HuH-7 (cell line): ENCODE measurements at regions not wholly inside any gene's neighbourhood (a gene's known extent, or its start where the extent isn't known, plus 50 kb on each side); places are given as distances from the start of the nearest gene placed in this dataset.
"Not testable (repeated sequence)": the region's sequence is repeated elsewhere in the genome, so short reads cannot be mapped to it uniquely, and the experiment has no call there.

Experiments used
- DNase-seq: peaks from one replicate; pipeline ENCODE4 v3.0.0; 2011; ENCODE audit warnings: low spot score

GRCh38 chr2:53206226-53206625 is 561.4 kb upstream of the CHAC2 start:
- not testable (repeated sequence) for DNase-seq

GRCh38 chr2:53202063-53202462 is 565.5 kb upstream of the CHAC2 start:
- no peak for DNase-seq

GRCh38 chr2:53200072-53200471 is 567.5 kb upstream of the CHAC2 start:
- DNase-seq: no peak

DNA sequence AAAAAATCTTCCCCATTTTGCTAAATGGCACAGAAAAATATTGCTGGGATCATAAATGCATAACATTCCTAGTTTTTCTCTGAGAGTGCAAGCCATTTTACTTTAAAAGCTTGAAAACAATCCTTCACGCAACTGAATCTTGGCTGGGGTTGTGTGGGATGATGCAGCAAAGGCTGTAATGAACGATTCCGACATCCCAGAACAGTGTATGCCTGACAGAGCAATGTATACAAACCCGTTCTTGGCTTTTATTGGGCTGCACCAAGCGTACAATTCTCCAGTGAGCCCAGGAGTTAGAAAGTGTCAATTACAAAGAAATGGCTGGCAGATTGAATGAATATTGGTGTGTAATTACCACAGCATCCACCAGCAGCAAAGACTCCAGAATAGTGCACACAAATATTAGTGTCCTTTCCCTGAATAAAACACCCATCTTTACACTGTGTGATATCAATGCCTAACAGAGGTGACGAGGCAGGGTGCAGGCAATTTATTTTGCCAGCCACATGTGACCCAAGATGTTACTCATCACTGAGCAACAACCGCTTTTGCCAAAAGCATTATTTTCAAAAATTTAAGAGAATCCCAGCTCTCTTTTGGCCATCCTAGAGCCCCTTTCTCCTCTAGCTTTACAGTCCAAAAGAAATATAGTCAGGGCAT is 578.6 kb upstream of the CHAC2 start:
- DNase-seq: no peak

GRCh38 chr2:53183581-53183980 is 584.0 kb upstream of the CHAC2 start:
- DNase-seq: no peak

DNA sequence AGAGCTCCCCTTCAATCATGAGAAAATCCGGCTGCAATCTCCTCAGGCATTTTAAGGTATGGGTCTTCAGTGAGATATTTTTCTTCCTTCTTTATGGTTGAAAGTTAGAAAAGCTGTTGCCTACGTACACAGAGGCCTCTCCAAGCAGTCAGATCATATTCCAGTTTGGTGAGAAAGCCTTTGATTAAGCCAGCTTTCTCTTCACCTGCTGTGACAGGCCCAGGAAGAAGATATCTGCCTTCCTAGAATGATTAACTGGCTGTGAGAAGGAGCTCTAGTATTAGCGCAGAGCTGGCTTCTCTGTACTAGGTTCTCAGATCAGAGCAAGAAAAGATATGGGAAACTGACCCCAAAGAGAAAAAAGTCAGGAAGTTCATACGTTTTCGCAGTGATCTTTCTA is 585.0 kb upstream of the CHAC2 start:
- no peak for DNase-seq

DNA sequence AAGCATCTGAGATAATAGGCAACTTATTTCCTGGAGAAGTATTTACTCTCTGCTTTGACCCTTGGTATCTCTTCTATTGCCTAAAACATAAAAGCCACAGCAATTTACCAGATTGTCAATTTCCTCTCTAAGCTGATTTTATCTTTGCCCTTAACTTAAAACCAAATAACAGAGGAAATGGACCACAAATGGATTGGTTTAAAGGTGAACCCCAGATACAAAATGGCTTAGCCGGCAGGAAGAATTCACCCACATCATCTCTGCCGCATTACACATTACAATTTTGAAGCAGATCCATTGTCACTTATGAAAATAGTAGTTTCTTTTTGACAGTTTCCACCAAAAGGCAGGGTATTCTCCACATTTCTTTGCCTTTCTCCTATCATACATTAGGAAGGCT is 585.8 kb upstream of the CHAC2 start:
- DNase-seq: no peak

GRCh38 chr2:53177327-53177726 is 590.3 kb upstream of the CHAC2 start:
- no peak for DNase-seq

- no peak for DNase-seq
These were observed 593.1 kb upstream of the CHAC2 start for GRCh38 chr2:53174539-53174938.

- no peak for DNase-seq
These were observed 593.7 kb upstream of the CHAC2 start for GRCh38 chr2:53173698-53174455.

GRCh38 chr2:53173091-53173490 is 594.5 kb upstream of the CHAC2 start:
- no peak for DNase-seq

DNA sequence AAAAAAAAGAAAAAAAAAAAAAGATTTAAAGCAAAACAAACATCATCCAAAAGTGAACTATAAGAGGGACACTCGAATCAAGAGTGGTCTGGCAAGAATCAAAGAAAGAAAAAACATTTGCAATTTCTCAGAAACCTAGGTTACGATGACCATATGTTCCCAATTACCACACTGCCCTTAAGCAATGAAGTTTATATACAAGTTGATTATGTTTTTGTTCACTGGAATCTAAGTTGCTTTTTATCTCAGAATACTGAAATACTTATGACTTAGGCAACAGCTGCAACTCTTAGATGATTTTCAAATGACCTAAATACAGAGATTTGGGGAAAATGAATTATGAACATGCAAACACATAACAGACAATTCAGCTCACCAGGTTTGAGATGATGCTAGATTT is 597.1 kb upstream of the CHAC2 start:
- no peak for DNase-seq

- no peak for DNase-seq
These were observed 600.4 kb upstream of the CHAC2 start for GRCh38 chr2:53167227-53167626.

- DNase-seq: no peak
These were observed 617.5 kb upstream of the CHAC2 start for GRCh38 chr2:53150146-53150545.

DNA sequence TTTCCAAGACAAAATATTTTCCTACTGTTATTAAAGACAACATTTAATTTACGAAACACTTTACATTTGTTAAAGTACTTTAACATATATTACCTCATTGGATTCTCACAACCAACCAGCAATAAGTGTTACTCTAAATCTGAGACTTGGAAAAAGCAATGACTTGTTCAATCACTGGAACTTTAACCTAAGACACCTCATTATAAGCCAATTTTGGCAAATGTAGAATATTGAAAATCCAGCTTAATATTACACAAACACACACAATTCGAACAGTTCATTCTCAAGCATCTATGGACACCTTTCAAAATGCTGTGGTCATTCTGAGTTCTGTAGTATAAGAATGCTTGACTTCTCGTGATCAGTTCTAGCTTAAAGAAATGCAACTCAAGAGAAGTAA is 619.4 kb upstream of the CHAC2 start:
- no peak for DNase-seq

- DNase-seq: no peak
These were observed 636.2 kb upstream of the CHAC2 start for GRCh38 chr2:53131416-53131815.

DNA sequence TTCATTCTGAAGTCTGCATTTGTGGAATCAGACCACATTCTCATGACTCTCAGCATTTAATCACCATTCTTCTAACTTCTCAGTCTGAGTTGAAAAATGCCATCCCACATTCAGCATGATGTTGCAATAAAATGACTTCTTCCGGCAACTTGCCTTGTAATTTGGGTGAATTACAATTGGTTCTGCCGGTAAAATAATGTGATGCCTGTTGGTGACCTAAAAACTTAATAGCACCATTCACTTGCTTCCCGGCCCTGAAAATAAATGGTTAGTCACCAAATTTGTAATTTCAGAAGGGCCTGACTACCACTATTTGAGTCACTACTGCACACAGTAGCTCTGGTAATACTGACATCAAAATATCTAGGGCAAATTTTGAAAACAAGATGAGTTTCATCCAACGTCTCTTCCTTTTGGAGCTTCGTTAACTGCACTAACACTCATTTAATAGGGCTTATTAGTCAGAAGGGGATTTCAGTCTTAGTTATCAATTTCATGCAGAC is 637.1 kb upstream of the CHAC2 start:
- no peak for DNase-seq

DNA sequence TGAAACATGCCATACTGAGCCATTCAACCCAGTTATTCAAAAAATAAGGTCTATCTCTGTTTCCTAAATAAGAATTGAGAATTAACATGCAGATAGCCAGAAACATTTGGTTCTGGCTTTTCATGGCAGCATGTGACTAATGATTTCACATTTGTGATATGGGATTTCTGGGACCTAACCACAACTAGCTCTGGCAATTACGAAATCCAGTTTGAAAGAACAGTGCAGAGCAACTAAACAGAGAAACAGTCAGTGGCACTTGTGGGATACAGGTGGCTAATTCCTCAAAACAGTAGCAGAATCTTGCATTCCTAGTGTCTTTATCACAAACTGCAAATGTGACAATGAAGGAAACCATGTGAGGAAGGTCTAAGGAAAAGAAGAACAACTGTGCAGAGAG is 637.8 kb upstream of the CHAC2 start:
- DNase-seq: no peak

GRCh38 chr2:53127061-53127650 is 640.4 kb upstream of the CHAC2 start:
- no peak for DNase-seq

DNA sequence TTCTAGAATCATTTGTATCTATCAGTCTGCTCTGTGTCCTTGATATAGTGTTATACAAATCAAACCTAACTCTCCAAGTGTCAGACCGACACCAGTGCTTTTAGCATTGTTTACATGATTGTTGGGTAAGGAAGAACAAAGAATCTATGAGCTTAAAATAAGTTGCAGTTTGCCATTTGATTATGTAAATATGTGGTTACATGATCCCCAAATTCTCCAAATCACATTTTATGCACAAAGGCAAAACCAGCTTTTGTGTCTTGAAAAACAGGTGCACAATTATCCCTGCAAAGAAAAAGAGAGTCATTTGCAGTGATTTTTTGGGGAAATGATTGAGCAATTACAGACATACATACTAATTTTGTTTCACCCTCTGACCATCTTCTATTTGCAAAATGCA is 652.6 kb upstream of the CHAC2 start:
- DNase-seq: no peak

GRCh38 chr2:53114582-53114981 is 653.0 kb upstream of the CHAC2 start:
- DNase-seq: no peak

GRCh38 chr2:53112408-53112807 is 655.2 kb upstream of the CHAC2 start:
- DNase-seq: not testable (repeated sequence)

GRCh38 chr2:53111406-53111805 is 656.2 kb upstream of the CHAC2 start:
- DNase-seq: no peak
